ENCODE measurements at regions not wholly inside any gene's neighbourhood (a gene's known extent, or its start where the extent isn't known, plus 50 kb on each side); places are given as distances from the start of the nearest gene placed in this dataset.

DNA sequence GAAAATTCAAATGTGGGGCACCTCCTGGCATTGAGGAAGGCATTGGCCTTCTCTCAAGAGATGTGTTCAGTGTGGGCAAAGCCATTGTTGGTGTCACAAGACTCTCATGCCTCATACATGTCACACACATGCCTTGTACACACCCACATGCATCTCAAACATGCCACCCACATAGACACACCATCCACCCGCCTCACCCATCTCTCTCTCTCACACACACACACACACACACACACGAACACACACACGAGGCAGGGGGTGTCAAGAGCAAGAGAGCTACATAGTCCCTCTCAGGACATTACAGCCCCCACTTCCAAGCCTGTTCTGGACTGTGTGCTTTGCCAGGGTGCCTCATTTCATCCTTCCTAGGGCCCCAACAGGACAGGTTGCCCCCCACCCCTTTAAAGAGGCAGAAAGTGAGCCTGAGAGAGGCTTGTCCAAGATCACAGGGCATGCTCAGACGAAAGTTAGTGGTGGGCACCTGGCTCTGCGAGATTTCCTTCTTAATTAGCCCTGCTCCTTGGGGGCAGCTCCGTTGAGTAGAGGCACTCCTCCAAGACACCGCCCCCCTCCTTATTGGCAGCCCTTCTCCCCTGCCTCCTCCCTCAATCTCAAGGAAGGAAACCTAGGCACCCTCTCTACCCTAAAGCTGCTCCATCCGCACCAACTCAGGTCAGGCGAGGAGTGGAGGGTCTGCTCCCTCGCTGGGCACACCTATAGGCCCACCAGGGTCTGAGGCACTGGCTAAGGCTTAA, 50.5 kb upstream of the CCDC174 start:
- no peak overlapping the region for H3K4me3 ChIP-seq (ENCODE audit: low read depth, low read length, poor library complexity, severe bottlenecking)
- H3K9me2 ChIP-seq (ENCODE audit: insufficient read depth, low read length) = no peaks in the 10 kb centered on the region
- DNase-seq (ENCODE audit: low spot score) = no peak
- BruUV-seq (replicated peaks) = no TSS peak
- no peaks in the 10 kb centered on the region for H3K36me3 ChIP-seq (ENCODE audit: insufficient read depth, low read length)
- no peaks in the 10 kb centered on the region for H3K4me1 ChIP-seq (ENCODE audit: insufficient read depth, low read length, poor library complexity, severe bottlenecking)
- no peak overlapping the region for H3K27ac ChIP-seq (ENCODE audit: low read depth, low read length, poor library complexity, severe bottlenecking)
- CTCF ChIA-PET (ENCODE audit: unreplicated experiment) = no interaction called here
- POLR2A ChIA-PET = no interaction called here
- no peaks in the 10 kb centered on the region for H3K79me2 ChIP-seq (ENCODE audit: insufficient read depth, low read depth, low read length)
- TF ChIP-seq EZH2phosphoT487 (IDR thresholded peaks at IDR 0.05; ENCODE audit: borderline replicate concordance, low read depth, low read length) (no peak), CTCF (conservative IDR thresholded peaks at IDR 0.05; ENCODE audit: low read length) (no peak)
- intact Hi-C loops (cut with micrococcal nuclease; ENCODE audit: unreplicated experiment) = no loop called here
- H3K4me2 ChIP-seq (ENCODE audit: low read length) = no peak overlapping the region
- no peak overlapping the region for H2AFZ ChIP-seq (ENCODE audit: low read length)
- H4K20me1 ChIP-seq (ENCODE audit: insufficient read depth, low read length) = no peaks in the 10 kb centered on the region
- H3K9me3 ChIP-seq (ENCODE audit: low read length) = no peaks in the 10 kb centered on the region

GRCh38 chr3:14601692-14602005, 49.9 kb upstream of the CCDC174 start:
- H3K9me3 ChIP-seq (ENCODE audit: low read length) = no peaks in the 10 kb centered on the region
- no peak overlapping the region for H3K27ac ChIP-seq (ENCODE audit: low read depth, low read length, poor library complexity, severe bottlenecking)
- no peaks in the 10 kb centered on the region for H3K79me2 ChIP-seq (ENCODE audit: insufficient read depth, low read depth, low read length)
- no peak overlapping the region for H2AFZ ChIP-seq (ENCODE audit: low read length)
- H3K36me3 ChIP-seq (ENCODE audit: insufficient read depth, low read length) = no peaks in the 10 kb centered on the region
- no peaks in the 10 kb centered on the region for H4K20me1 ChIP-seq (ENCODE audit: insufficient read depth, low read length)
- DNase-seq (ENCODE audit: low spot score) = no peak
- H3K4me1 ChIP-seq (ENCODE audit: insufficient read depth, low read length, poor library complexity, severe bottlenecking) = no peaks in the 10 kb centered on the region
- CTCF ChIA-PET (ENCODE audit: unreplicated experiment) = no interaction called here
- POLR2A ChIA-PET = no interaction called here
- BruUV-seq (replicated peaks) = no TSS peak
- no peak overlapping the region for H3K4me3 ChIP-seq (ENCODE audit: low read depth, low read length, poor library complexity, severe bottlenecking)
- no peaks in the 10 kb centered on the region for H3K9me2 ChIP-seq (ENCODE audit: insufficient read depth, low read length)
- no peak overlapping the region for H3K4me2 ChIP-seq (ENCODE audit: low read length)
- intact Hi-C loops (cut with micrococcal nuclease; ENCODE audit: unreplicated experiment) = no loop called here
- TF ChIP-seq EZH2phosphoT487 (IDR thresholded peaks at IDR 0.05; ENCODE audit: borderline replicate concordance, low read depth, low read length) (no peak), CTCF (conservative IDR thresholded peaks at IDR 0.05; ENCODE audit: low read length) (no peak)
